Ascending aorta (tissue), 2 donors: ENCODE measurements at regions not wholly inside any gene's neighbourhood (a gene's known extent, or its start where the extent isn't known, plus 50 kb on each side); places are given as distances from the start of the nearest gene placed in this dataset.

Source experiments
- DNase-seq, 2 donors: peaks; one replicate each; pipeline ENCODE4 v3.0.0-alpha.2; 2019; ENCODE audit warnings: low spot score in 2 of 2
- H3K27ac ChIP-seq, 2 donors: fragments of 200-600 bp; sonication (generic); one replicate each; pipeline ENCODE4 v1.5.1; 2016 to 2017; ENCODE audit warnings: mild to moderate bottlenecking in 1 of 2
- H3K27me3 ChIP-seq: fragments of 200-600 bp; sonication (generic); one replicate; pipeline ENCODE4 v1.5.1; 2017
- H3K36me3 ChIP-seq, 2 donors: fragments of 200-600 bp; sonication (generic); one replicate each; pipeline ENCODE4 v1.5.1; 2016
- H3K4me1 ChIP-seq, 2 donors: fragments of 200-600 bp; sonication (generic); one replicate each; pipeline ENCODE4 v1.5.1; 2016 to 2017; ENCODE audit warnings: mild to moderate bottlenecking in 1 of 2
- H3K4me3 ChIP-seq, 2 donors: fragments of 200-600 bp; sonication (generic); one replicate each; pipeline ENCODE4 v1.5.1; 2016 to 2017; ENCODE audit warnings: mild to moderate bottlenecking in 1 of 2
- H3K9me3 ChIP-seq, 2 donors: fragments of 200-600 bp; sonication (generic); one replicate each; pipeline ENCODE4 v1.5.1; 2016
- intact Hi-C: fragments of 100-400 bp; cut with DNase I; formaldehyde crosslinking; loops from one replicate; pipeline ENCODE4 v1.15.1; 2023
- TF ChIP-seq, protein P1 (sequence below), 3 experiments: fragments of 200-600 bp in 2 of 3; fragments of 450-650 bp in 1 of 3; sonication (generic) in 2 of 3; IDR thresholded peaks; one replicate each; pipeline ENCODE4 v1.5.1; 2016 to 2019; ENCODE audit warnings: antibody characterized with exemption in 3 of 3, mild to moderate bottlenecking in 1 of 3, moderate library complexity in 1 of 3

DNA sequence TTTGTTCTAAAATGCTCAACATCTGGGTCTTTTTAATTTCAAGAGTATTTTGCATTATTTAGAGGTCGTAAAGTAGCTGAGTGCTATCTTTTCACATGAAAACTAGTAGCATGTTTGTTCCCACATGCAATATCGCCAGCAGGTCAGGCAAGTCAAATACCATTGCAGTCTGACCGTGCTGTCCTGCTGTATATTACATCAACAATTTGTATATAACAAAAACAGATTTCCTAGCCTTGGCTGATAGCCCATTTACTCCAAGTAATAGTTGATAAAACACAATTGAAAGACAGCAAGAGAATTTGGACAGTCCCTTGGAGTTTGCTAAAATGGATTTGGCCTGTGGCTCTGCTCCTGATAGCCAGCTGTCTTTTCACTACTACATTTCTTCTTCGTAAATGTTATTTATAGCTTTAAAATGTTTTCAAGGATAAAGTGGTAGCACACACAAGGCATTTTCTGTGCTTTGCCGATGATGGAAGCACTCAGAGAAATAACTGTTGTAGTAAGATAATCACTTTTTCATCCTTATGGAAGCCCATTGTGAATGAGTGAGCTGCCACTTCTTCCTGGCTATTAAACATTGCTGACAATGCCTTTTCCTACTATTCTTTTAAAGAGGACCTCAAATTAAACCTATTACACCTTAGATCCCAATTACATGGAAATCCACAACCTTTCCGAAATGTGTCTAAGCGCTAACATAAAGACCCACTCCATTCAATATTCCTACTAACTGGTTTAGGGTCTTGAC lies 992.1 kb downstream of the MAT2B start:
- TF ChIP-seq, protein P1, sequence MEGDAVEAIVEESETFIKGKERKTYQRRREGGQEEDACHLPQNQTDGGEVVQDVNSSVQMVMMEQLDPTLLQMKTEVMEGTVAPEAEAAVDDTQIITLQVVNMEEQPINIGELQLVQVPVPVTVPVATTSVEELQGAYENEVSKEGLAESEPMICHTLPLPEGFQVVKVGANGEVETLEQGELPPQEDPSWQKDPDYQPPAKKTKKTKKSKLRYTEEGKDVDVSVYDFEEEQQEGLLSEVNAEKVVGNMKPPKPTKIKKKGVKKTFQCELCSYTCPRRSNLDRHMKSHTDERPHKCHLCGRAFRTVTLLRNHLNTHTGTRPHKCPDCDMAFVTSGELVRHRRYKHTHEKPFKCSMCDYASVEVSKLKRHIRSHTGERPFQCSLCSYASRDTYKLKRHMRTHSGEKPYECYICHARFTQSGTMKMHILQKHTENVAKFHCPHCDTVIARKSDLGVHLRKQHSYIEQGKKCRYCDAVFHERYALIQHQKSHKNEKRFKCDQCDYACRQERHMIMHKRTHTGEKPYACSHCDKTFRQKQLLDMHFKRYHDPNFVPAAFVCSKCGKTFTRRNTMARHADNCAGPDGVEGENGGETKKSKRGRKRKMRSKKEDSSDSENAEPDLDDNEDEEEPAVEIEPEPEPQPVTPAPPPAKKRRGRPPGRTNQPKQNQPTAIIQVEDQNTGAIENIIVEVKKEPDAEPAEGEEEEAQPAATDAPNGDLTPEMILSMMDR (IDR thresholded peaks at IDR 0.05): no peak
- Histone ChIP-seq H3K9me3 (no peaks in the 10 kb centered on the region), H3K4me3 (no peak overlapping the region), H3K27me3 (no peaks in the 10 kb centered on the region), H3K27ac (no peak overlapping the region), H3K36me3 (no peaks in the 10 kb centered on the region), H3K4me1 (no peaks in the 10 kb centered on the region)
- DNase-seq: no peak
- intact Hi-C loops: no loop called here

DNA sequence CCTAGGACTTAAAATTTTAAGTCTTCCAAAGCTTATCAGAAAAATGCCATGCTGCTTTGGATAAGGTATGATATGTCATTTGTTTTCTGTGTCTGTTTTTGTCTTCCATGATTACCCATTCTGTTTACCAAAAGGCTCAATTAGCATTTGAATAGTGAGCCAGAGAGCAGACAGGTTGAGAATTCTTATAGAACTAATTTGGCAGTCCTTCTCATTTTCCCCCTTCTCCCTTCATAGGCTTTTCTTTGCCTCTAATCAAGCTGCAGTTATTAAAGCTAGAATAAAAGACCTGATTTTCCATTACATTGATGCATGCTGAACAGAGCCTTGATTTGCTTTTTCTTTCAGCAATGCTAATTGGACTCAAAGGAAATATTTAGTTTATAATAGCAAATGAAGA lies 993.0 kb downstream of the MAT2B start:
- Histone ChIP-seq H3K9me3 (no peaks in the 10 kb centered on the region), H3K27ac (no peak overlapping the region), H3K36me3 (no peaks in the 10 kb centered on the region), H3K4me3 (no peak overlapping the region), H3K27me3 (no peaks in the 10 kb centered on the region), H3K4me1 (no peaks in the 10 kb centered on the region)
- TF ChIP-seq, protein P1 (IDR thresholded peaks at IDR 0.05): no peak
- DNase-seq: no peak
- intact Hi-C loops: no loop called here

DNA sequence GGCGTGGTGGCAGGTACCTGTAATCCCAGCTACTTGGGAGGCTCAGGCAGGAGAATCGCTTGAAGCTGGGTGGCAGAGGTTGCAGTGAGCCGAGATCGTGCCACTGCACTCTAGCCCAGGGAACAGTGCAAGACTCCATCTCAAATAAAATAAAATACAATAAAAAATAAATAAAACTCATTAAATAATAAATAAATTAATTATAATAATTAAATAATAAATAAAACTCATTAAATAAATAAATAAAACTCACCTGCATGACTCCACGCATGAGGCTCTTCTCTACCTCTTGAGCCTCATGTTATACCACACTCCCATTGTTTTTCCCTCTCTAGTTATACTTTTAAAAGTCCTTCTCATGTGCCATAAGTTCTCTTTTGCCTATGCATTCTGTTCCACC lies 995.4 kb downstream of the MAT2B start:
- Histone ChIP-seq H3K4me3 (no peak overlapping the region), H3K36me3 (no peaks in the 10 kb centered on the region), H3K27me3 (no peaks in the 10 kb centered on the region), H3K9me3 (no peaks in the 10 kb centered on the region), H3K4me1 (no peaks in the 10 kb centered on the region), H3K27ac (no peak overlapping the region)
- intact Hi-C loops: loop anchor here (10.0 kb wide), 1 partner anchor 486 kb away; no protein-coding TSS in a partner anchor
- TF ChIP-seq, protein P1 (IDR thresholded peaks at IDR 0.05): no peak
- no peak for DNase-seq

DNA sequence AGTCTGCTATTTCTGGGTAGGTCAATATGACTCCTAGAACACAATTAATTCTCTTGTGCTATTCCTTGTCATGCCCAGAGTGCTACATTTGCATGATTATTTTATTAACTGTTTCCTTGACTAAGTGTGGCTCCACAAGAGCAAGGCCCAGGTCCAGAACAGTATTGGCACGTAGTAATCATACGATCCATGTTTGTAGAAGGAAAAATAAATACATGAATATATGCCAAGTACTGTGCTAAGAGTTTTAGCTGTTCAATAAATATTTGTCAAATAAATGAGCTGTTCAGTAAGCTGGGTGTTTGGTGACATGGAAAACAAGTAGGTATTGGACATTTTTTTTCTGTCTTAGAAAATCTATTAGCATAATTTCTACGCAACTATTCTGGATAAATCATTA lies 995.9 kb downstream of the MAT2B start:
- H3K27ac ChIP-seq: no peak overlapping the region
- H3K27me3 ChIP-seq: no peaks in the 10 kb centered on the region
- intact Hi-C loops: loop anchor here (10.0 kb wide), 1 partner anchor 487 kb away; no protein-coding TSS in a partner anchor
- no peaks in the 10 kb centered on the region for H3K9me3 ChIP-seq
- TF ChIP-seq, protein P1 (IDR thresholded peaks at IDR 0.05): no peak
- H3K4me1 ChIP-seq: no peaks in the 10 kb centered on the region
- H3K36me3 ChIP-seq: no peaks in the 10 kb centered on the region
- no peak overlapping the region for H3K4me3 ChIP-seq
- no peak for DNase-seq

DNA sequence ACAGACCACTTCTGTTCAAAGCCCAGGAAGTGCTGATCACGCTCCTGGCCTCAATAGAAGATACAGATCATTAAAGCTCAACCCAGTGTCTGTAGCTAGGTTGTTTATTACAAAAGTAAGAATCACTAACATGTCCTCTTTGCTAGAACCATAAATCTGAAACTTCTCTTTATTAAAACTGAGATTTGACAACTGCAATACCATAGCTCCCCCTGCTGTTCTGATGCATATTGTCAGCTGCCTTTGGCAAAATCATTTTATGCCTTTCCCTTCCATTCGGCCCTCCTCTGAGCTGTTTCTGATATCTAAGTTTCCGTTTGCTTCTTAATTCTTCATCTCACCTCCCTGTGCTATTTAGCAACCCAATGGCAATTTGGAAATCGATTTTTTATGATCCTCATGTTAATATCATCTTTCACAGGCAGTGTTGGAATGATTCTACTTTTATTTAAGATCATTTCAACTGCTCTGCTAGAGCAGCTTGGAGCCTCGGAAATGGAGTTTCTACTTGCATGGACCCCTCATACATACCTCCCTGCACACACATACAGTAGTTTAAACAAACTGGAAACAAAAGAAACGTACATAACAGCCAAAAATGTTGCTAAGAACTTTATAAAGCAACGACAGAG lies 998.8 kb downstream of the MAT2B start:
- TF ChIP-seq, protein P1 (IDR thresholded peaks at IDR 0.05): peak; percentile 24 to 57 (median 39)
- Histone ChIP-seq H3K27me3 (no peaks in the 10 kb centered on the region), H3K4me3 (no peak overlapping the region), H3K4me1 (no peaks in the 10 kb centered on the region), H3K9me3 (no peaks in the 10 kb centered on the region), H3K27ac (no peak overlapping the region), H3K36me3 (no peaks in the 10 kb centered on the region)
- intact Hi-C loops: loop anchor here (10.0 kb wide), 1 partner anchor 489 kb away; no protein-coding TSS in a partner anchor
- DNase-seq: no peak
